ENCODE measurements at regions not wholly inside any gene's neighbourhood (a gene's known extent, or its start where the extent isn't known, plus 50 kb on each side); places are given as distances from the start of the nearest gene placed in this dataset.

GRCh38 chr5:143761663-143762062 is 50.3 kb upstream of the HMHB1 start:
- intact Hi-C loops (cut with DNase I): no loop called here
- no peak for TF ChIP-seq CTCF (IDR thresholded peaks at IDR 0.05)
- DNase-seq (ENCODE audit: low spot score in 2 of 2): no peak
- no peak overlapping the region for H3K27ac ChIP-seq
- no peaks in the 10 kb centered on the region for H3K4me1 ChIP-seq
- no peaks in the 10 kb centered on the region for H3K36me3 ChIP-seq
- no peaks in the 10 kb centered on the region for H3K27me3 ChIP-seq
- no peaks in the 10 kb centered on the region for H3K9me3 ChIP-seq
- H3K4me3 ChIP-seq: no peak overlapping the region

- no peak for TF ChIP-seq CTCF (IDR thresholded peaks at IDR 0.05)
- Histone ChIP-seq H3K27me3 (no peaks in the 10 kb centered on the region), H3K27ac (no peak overlapping the region), H3K4me3 (no peak overlapping the region), H3K36me3 (no peaks in the 10 kb centered on the region), H3K9me3 (no peaks in the 10 kb centered on the region), H3K4me1 (no peaks in the 10 kb centered on the region)
- DNase-seq (ENCODE audit: low spot score in 2 of 2): no peak
- intact Hi-C loops (cut with DNase I): no loop called here
These were observed 51.2 kb upstream of the HMHB1 start for GRCh38 chr5:143760755-143761154.

GRCh38 chr5:143760131-143760505 is 51.8 kb upstream of the HMHB1 start:
- no peaks in the 10 kb centered on the region for H3K36me3 ChIP-seq
- H3K27me3 ChIP-seq: no peaks in the 10 kb centered on the region
- no peak overlapping the region for H3K4me3 ChIP-seq
- no peak overlapping the region for H3K27ac ChIP-seq
- no peak for DNase-seq (ENCODE audit: low spot score in 2 of 2)
- intact Hi-C loops (cut with DNase I): no loop called here
- no peaks in the 10 kb centered on the region for H3K9me3 ChIP-seq
- TF ChIP-seq CTCF (IDR thresholded peaks at IDR 0.05): no peak
- no peaks in the 10 kb centered on the region for H3K4me1 ChIP-seq

GRCh38 chr5:143759396-143760130 is 52.4 kb upstream of the HMHB1 start:
- no peaks in the 10 kb centered on the region for H3K27me3 ChIP-seq
- no peak for DNase-seq (ENCODE audit: low spot score in 2 of 2)
- intact Hi-C loops (cut with DNase I): no loop called here
- no peaks in the 10 kb centered on the region for H3K4me1 ChIP-seq
- H3K9me3 ChIP-seq: no peaks in the 10 kb centered on the region
- no peak for TF ChIP-seq CTCF (IDR thresholded peaks at IDR 0.05)
- H3K27ac ChIP-seq: no peak overlapping the region
- H3K4me3 ChIP-seq: no peak overlapping the region
- no peaks in the 10 kb centered on the region for H3K36me3 ChIP-seq

GRCh38 chr5:143758750-143759149 is 53.2 kb upstream of the HMHB1 start:
- no peak for TF ChIP-seq CTCF (IDR thresholded peaks at IDR 0.05)
- intact Hi-C loops (cut with DNase I): no loop called here
- no peak overlapping the region for H3K27ac ChIP-seq

GRCh38 chr5:143758015-143758414 is 53.9 kb upstream of the HMHB1 start:
- Histone ChIP-seq H3K9me3 (no peaks in the 10 kb centered on the region), H3K4me3 (no peak overlapping the region), H3K4me1 (no peaks in the 10 kb centered on the region), H3K27me3 (no peaks in the 10 kb centered on the region), H3K27ac (no peak overlapping the region), H3K36me3 (no peaks in the 10 kb centered on the region)
- no peak for DNase-seq (ENCODE audit: low spot score in 2 of 2)
- intact Hi-C loops (cut with DNase I): no loop called here
- no peak for TF ChIP-seq CTCF (IDR thresholded peaks at IDR 0.05)

More at GRCh38 chr5:143758750-143759149, 53.2 kb upstream of the HMHB1 start:
- H3K4me1 ChIP-seq: no peaks in the 10 kb centered on the region
- no peak overlapping the region for H3K4me3 ChIP-seq
- H3K36me3 ChIP-seq: no peaks in the 10 kb centered on the region
- H3K27me3 ChIP-seq: no peaks in the 10 kb centered on the region
- H3K9me3 ChIP-seq: no peaks in the 10 kb centered on the region
- DNase-seq (ENCODE audit: low spot score in 2 of 2): no peak

Data from ascending aorta (tissue), 2 donors.